GM12878 (cell line): ENCODE measurements at regions not wholly inside any gene's neighbourhood (a gene's known extent, or its start where the extent isn't known, plus 50 kb on each side); places are given as distances from the start of the nearest gene placed in this dataset.

Experiments
- CBX5 ChIP-seq: sonication (generic); IDR thresholded peaks from 2 replicates; pipeline ENCODE4 v1.6.1; 2016; ENCODE audit warnings: low read depth, moderate library complexity, mild to moderate bottlenecking, inconsistent platforms
- CREB1 ChIP-seq: IDR thresholded peaks from 2 replicates; pipeline ENCODE4 v1.6.1; 2012; ENCODE audit warnings: low read depth, mild to moderate bottlenecking, inconsistent platforms
- CTCF ChIP-seq, 3 experiments: IDR thresholded peaks in 2 of 3; conservative IDR thresholded peaks in 1 of 3; 2 replicates each; pipeline ENCODE4 v1.5.1; 2011; ENCODE audit warnings: low read depth in 3 of 3, low read length in 3 of 3, mild to moderate bottlenecking in 3 of 3, control low read depth in 2 of 3, moderate library complexity in 2 of 3, inconsistent platforms in 1 of 3, mixed read lengths in 1 of 3; ENCODE audit not compliant: control insufficient read depth in 2 of 3, insufficient read depth in 1 of 3; ENCODE audit errors: extremely low read depth in 1 of 3
- CUX1 ChIP-seq: IDR thresholded peaks from 2 replicates; pipeline ENCODE4 v1.6.1; 2012; ENCODE audit warnings: improper control_type of control experiment, low read depth, low read length; ENCODE audit not compliant: insufficient replicate concordance
- EGR1 ChIP-seq, 2 experiments: IDR thresholded peaks; 1 replicate in 1 of 2; 2 replicates in 1 of 2; pipeline ENCODE4 v1.6.1; 2011 to 2012; ENCODE audit warnings: low read depth in 2 of 2, low read length in 2 of 2, borderline replicate concordance in 1 of 2, mild to moderate bottlenecking in 1 of 2, moderate library complexity in 1 of 2
- EZH2 ChIP-seq: IDR thresholded peaks from 2 replicates; pipeline ENCODE4 v1.6.1; 2012; ENCODE audit warnings: low read depth, mild to moderate bottlenecking, control low read depth, inconsistent platforms, low read length, borderline replicate concordance; ENCODE audit not compliant: control insufficient read depth
- FOS ChIP-seq: IDR thresholded peaks from 3 replicates; pipeline ENCODE4 v1.6.1; 2011; ENCODE audit warnings: borderline replicate concordance; ENCODE audit not compliant: insufficient read length; ENCODE audit errors: extremely low read depth
- MTA3 ChIP-seq: IDR thresholded peaks from 2 replicates; pipeline ENCODE4 v1.6.1; 2012; ENCODE audit warnings: low read length, inconsistent platforms, borderline replicate concordance
- NRF1 ChIP-seq: conservative IDR thresholded peaks from 2 replicates; pipeline ENCODE4 v1.6.1; 2011; ENCODE audit warnings: mild to moderate bottlenecking, low read depth, low read length, improper control_type of control experiment
- POLR2A ChIP-seq: IDR thresholded peaks from 2 replicates; pipeline ENCODE4 v1.6.1; 2011; ENCODE audit warnings: low read depth, mild to moderate bottlenecking, low read length
- POLR2AphosphoS5 ChIP-seq: IDR thresholded peaks from 2 replicates; pipeline ENCODE4 v1.6.1; 2011; ENCODE audit warnings: mild to moderate bottlenecking, low read length, inconsistent platforms
- SIX5 ChIP-seq: IDR thresholded peaks from 2 replicates; pipeline ENCODE4 v1.6.1; 2011; ENCODE audit warnings: mild to moderate bottlenecking, low read depth, low read length, moderate library complexity; ENCODE audit not compliant: severe bottlenecking
- WRNIP1 ChIP-seq: IDR thresholded peaks from 2 replicates; pipeline ENCODE4 v1.6.1; 2011; ENCODE audit warnings: low read depth, low read length, improper control_type of control experiment, borderline replicate concordance
- ZBED1 ChIP-seq: IDR thresholded peaks from 2 replicates; pipeline ENCODE4 v1.6.1; 2016; ENCODE audit warnings: borderline replicate concordance

GRCh38 chr3:159172473-159172872, 370.6 kb downstream of the MFSD1 start:
- TF ChIP-seq EGR1 (IDR thresholded peaks at IDR 0.05; ENCODE audit: borderline replicate concordance in 1 of 2, low read depth in 2 of 2, low read length in 2 of 2): no peak
- no peak for TF ChIP-seq CTCF (IDR thresholded peaks at IDR 0.05 in 2 of 3, conservative IDR thresholded peaks at IDR 0.05 in 1 of 3; ENCODE audit: control insufficient read depth in 2 of 3, extremely low read depth in 1 of 3, insufficient read depth in 1 of 3, low read depth in 3 of 3, low read length in 3 of 3)
- TF ChIP-seq MTA3: no peak
- TF ChIP-seq EZH2: no peak
- TF ChIP-seq POLR2A: no peak
- TF ChIP-seq SIX5: no peak
- no peak for TF ChIP-seq WRNIP1
- TF ChIP-seq NRF1: no peak
- TF ChIP-seq CUX1: no peak
- no peak for TF ChIP-seq FOS
- no peak for TF ChIP-seq CBX5
- no peak for TF ChIP-seq ZBED1
- no peak for TF ChIP-seq POLR2AphosphoS5
- TF ChIP-seq CREB1: no peak
